KMS-11 (cell line): ENCODE measurements at regions not wholly inside any gene's neighbourhood (a gene's known extent, or its start where the extent isn't known, plus 50 kb on each side); places are given as distances from the start of the nearest gene placed in this dataset.
A peak's percentile ranks its signal among the peaks of the same experiment; 100 is the strongest.

Experiments used
- H2AFZ ChIP-seq: fragments of 200-600 bp; sonication (generic); 2 replicates; pipeline ENCODE4 v1.6.1; 2016; ENCODE audit warnings: antibody characterized with exemption, mixed run types, low read depth
- H3K27ac ChIP-seq: fragments of 200-600 bp; sonication (generic); 2 replicates; pipeline ENCODE4 v1.6.1; 2016; ENCODE audit warnings: mild to moderate bottlenecking, mixed run types
- H3K27me3 ChIP-seq: fragments of 200-600 bp; sonication (generic); 2 replicates; pipeline ENCODE4 v1.6.1; 2017; ENCODE audit warnings: mild to moderate bottlenecking, low read depth, mixed run types, moderate library complexity; ENCODE audit not compliant: insufficient read depth
- H3K36me3 ChIP-seq: fragments of 200-600 bp; sonication (generic); 2 replicates; pipeline ENCODE4 v1.6.1; 2017; ENCODE audit warnings: mild to moderate bottlenecking, mixed run types; ENCODE audit not compliant: insufficient read depth
- H3K4me1 ChIP-seq: fragments of 200-600 bp; sonication (generic); 2 replicates; pipeline ENCODE4 v1.6.1; 2016; ENCODE audit warnings: mild to moderate bottlenecking, low read depth, mixed run types; ENCODE audit not compliant: poor library complexity, severe bottlenecking
- H3K4me2 ChIP-seq: fragments of 200-600 bp; sonication (generic); 2 replicates; pipeline ENCODE4 v1.7.0; 2016; ENCODE audit warnings: mild to moderate bottlenecking, mixed run types
- H3K4me3 ChIP-seq: fragments of 200-600 bp; sonication (generic); IDR thresholded peaks from 2 replicates; pipeline ENCODE4 v1.6.1; 2017; ENCODE audit warnings: low read depth, low read length, mixed read lengths; ENCODE audit not compliant: insufficient read depth
- H3K79me2 ChIP-seq: fragments of 200-600 bp; sonication (generic); 2 replicates; pipeline ENCODE4 v1.6.1; 2016; ENCODE audit warnings: low read depth, mixed run types; ENCODE audit not compliant: insufficient read depth
- H3K9ac ChIP-seq: fragments of 200-600 bp; sonication (generic); 2 replicates; pipeline ENCODE4 v1.6.1; 2016; ENCODE audit warnings: mild to moderate bottlenecking, mixed run types
- H4K20me1 ChIP-seq: fragments of 200-600 bp; sonication (generic); 2 replicates; pipeline ENCODE4 v1.6.1; 2016; ENCODE audit warnings: mild to moderate bottlenecking, mixed run types; ENCODE audit not compliant: insufficient read depth
- CTCF ChIP-seq: fragments of 200-600 bp; sonication (generic); conservative IDR thresholded peaks from 2 replicates; pipeline ENCODE4 v1.6.1; 2017; ENCODE audit warnings: low read depth, mild to moderate bottlenecking, antibody characterized with exemption, low read length, moderate library complexity, mixed read lengths

GRCh38 chr12:94766397-94766796 lies 116.0 kb upstream of the TMCC3 start:
- Histone ChIP-seq H2AFZ (no peak overlapping the region), H3K4me1 (peaks cover 35% of the 10 kb centered on the region)
- TF ChIP-seq CTCF: no peak

DNA sequence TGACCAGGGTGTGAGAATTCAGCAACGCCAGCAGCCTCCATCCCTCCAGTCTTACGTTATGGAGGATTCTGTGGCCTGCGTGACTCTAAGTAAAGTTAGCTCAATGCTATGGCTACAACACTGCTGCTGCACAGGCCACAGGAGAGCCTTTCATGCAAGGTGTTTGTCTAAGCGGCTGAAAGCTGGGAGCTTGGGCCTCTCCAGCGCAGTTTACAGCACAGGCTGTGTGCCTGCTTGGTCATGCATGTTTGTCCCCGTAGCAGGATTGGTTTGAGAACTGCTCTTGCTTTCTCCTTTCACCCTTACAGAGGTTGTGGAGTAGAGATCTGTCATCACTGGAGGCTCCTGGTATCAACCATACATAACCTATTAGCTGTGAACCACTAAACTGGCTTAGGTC lies 113.1 kb upstream of the TMCC3 start:
- Histone ChIP-seq H4K20me1 (no peaks in the 10 kb centered on the region), H3K27me3 (no peaks in the 10 kb centered on the region), H3K9ac (no peak overlapping the region), H3K27ac (no peak overlapping the region), H2AFZ (no peak overlapping the region), H3K36me3 (no peaks in the 10 kb centered on the region), H3K4me3 (no peak overlapping the region), H3K79me2 (no peaks in the 10 kb centered on the region), H3K4me2 (no peak overlapping the region; the same call in 1 of the 2 replicates), H3K4me1 (peaks cover 35% of the 10 kb centered on the region)
- TF ChIP-seq CTCF: no peak

More at GRCh38 chr12:94766397-94766796, 116.0 kb upstream of the TMCC3 start:
- Histone ChIP-seq H3K27ac (no peak overlapping the region), H3K79me2 (no peaks in the 10 kb centered on the region), H4K20me1 (no peaks in the 10 kb centered on the region), H3K9ac (no peak overlapping the region), H3K4me3 (no peak overlapping the region), H3K27me3 (no peaks in the 10 kb centered on the region), H3K36me3 (no peaks in the 10 kb centered on the region), H3K4me2 (no peak overlapping the region)

DNA sequence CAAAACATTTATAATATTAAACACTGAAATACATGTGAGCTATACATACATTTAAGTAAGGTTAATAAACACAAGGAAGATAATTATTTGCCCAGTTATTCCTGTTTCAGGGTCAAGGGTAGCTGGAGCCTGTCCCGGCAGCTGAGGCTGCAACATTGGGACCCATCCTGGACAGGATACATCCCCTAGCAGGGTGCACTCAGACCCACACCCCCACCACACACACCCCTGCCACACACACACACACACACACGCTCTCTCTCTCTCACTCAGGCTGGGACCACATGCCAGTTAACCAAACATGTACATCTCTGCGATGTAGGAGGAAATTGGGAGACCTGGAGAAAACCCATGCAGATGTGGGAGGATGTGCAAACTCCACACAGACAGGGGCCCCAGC lies 112.6 kb upstream of the TMCC3 start:
- no peak for TF ChIP-seq CTCF
- Histone ChIP-seq H3K9ac (no peak overlapping the region), H4K20me1 (no peaks in the 10 kb centered on the region), H2AFZ (no peak overlapping the region), H3K27ac (peak overlapping the region; percentile 30; the same call in 1 of the 2 replicates), H3K27me3 (no peaks in the 10 kb centered on the region), H3K4me1 (peaks cover 35% of the 10 kb centered on the region), H3K36me3 (no peaks in the 10 kb centered on the region), H3K4me3 (no peak overlapping the region), H3K79me2 (no peaks in the 10 kb centered on the region), H3K4me2 (peak overlapping the region; percentile 64)

DNA sequence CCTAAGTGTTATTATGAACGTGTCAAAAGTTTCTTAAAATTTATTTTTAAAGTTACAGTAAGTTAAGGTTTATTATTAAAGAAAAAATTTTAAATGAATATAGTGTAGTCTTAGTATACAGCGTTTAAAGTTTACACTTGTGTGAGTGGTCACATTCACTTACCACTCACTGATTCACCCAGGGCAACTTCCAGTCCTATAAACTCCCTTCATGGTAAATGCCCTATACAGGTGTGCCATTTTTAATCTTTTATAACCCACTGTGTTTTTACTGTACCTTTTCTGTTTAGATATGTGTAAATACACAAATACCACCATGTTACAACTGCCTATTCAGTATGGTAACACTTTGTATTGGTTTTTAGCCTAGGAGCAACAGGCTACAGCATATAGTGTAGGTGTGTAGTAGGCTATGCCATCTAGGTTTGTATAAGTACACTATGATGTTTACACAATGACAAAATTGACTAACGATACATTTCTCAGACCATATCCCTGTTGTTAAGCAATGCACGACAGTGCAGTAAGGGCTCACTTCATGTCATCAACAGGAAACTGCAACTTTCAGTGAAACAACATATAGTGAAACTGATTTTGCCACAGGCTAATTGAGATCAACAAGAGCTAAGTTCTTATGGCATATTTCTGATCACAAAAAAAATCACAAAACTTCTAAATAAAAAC lies 112.0 kb upstream of the TMCC3 start:
- H3K79me2 ChIP-seq: no peaks in the 10 kb centered on the region
- no peaks in the 10 kb centered on the region for H3K36me3 ChIP-seq
- H4K20me1 ChIP-seq: no peaks in the 10 kb centered on the region
- peak overlapping the region; percentile 30; the same call in 1 of the 2 replicates for H3K27ac ChIP-seq
- peak overlapping the region; percentile 30; the same call in 1 of the 2 replicates for H2AFZ ChIP-seq
- no peak for TF ChIP-seq CTCF
- H3K9ac ChIP-seq: no peak overlapping the region
- H3K4me3 ChIP-seq: no peak overlapping the region
- peak overlapping the region; percentile 64 for H3K4me2 ChIP-seq
- H3K27me3 ChIP-seq: no peaks in the 10 kb centered on the region
- peaks cover 35% of the 10 kb centered on the region for H3K4me1 ChIP-seq
